AG09319 (cell line): ENCODE measurements at regions not wholly inside any gene's neighbourhood (a gene's known extent, or its start where the extent isn't known, plus 50 kb on each side); places are given as distances from the start of the nearest gene placed in this dataset.

Source experiments
- DNase-seq: peaks from one replicate; pipeline ENCODE4 v3.0.0-alpha.2; 2010; ENCODE audit warnings: low read depth; ENCODE audit errors: extremely low read depth
- CTCF ChIP-seq: IDR thresholded peaks from 2 replicates; pipeline ENCODE4 v1.5.1; 2011; ENCODE audit warnings: low read depth, mild to moderate bottlenecking, inconsistent platforms, low read length, moderate library complexity

- no peak for TF ChIP-seq CTCF
- DNase-seq = no peak
These were observed 51.3 kb upstream of the TSC22D1 start for GRCh38 chr13:44627441-44627840.

- no peak for DNase-seq
- TF ChIP-seq CTCF = no peak
These were observed 50.0 kb upstream of the TSC22D1 start for GRCh38 chr13:44626176-44626575.
